Amygdala (tissue), 56 donors: ENCODE measurements at regions not wholly inside any gene's neighbourhood (a gene's known extent, or its start where the extent isn't known, plus 50 kb on each side); places are given as distances from the start of the nearest gene placed in this dataset.
"Not testable (repeated sequence)": the region's sequence is repeated elsewhere in the genome, so short reads cannot be mapped to it uniquely, and the experiment has no call there.

ENCODE experiments used
- DNase-seq, 56 donors: peaks; one replicate each; lab custom pipeline; 2025; lab: John Stamatoyannopoulos, UW

GRCh38 chr2:34294961-34295360, 695.9 kb upstream of the FAM98A start:
- DNase-seq, result no peak

- no peak for DNase-seq
Observed at GRCh38 chr2:34291076-34291475, 692.0 kb upstream of the FAM98A start.

- no peak for DNase-seq
Observed at GRCh38 chr2:34288016-34288415, 688.9 kb upstream of the FAM98A start.

- no peak for DNase-seq
Observed at GRCh38 chr2:34280606-34281005, 681.5 kb upstream of the FAM98A start.

- no peak for DNase-seq
Observed at GRCh38 chr2:34266908-34267697, 668.0 kb upstream of the FAM98A start.

- DNase-seq, result no peak
Observed at GRCh38 chr2:34261701-34262100, 662.6 kb upstream of the FAM98A start.

GRCh38 chr2:34254272-34254878, 655.3 kb upstream of the FAM98A start:
- DNase-seq, result no peak

GRCh38 chr2:34252111-34252510, 653.0 kb upstream of the FAM98A start:
- no peak for DNase-seq

- no peak for DNase-seq
Observed at GRCh38 chr2:34251578-34251977, 652.5 kb upstream of the FAM98A start.

- no peak for DNase-seq
Observed at GRCh38 chr2:34244195-34244594, 645.1 kb upstream of the FAM98A start.

- DNase-seq, result peak in 2 of 56 donors; percentile 6 to 22
Observed at GRCh38 chr2:34242763-34243123, 643.6 kb upstream of the FAM98A start.

- no peak for DNase-seq
Observed at GRCh38 chr2:34241905-34242762, 643.0 kb upstream of the FAM98A start.

GRCh38 chr2:34239511-34239910, 640.4 kb upstream of the FAM98A start:
- DNase-seq, result no peak

- no peak for DNase-seq
Observed at GRCh38 chr2:34234823-34235222, 635.7 kb upstream of the FAM98A start.

- DNase-seq, result no peak
Observed at GRCh38 chr2:34229998-34230397, 630.9 kb upstream of the FAM98A start.

- no peak for DNase-seq
Observed at GRCh38 chr2:34215174-34215573, 616.1 kb upstream of the FAM98A start.

GRCh38 chr2:34210382-34210781, 611.3 kb upstream of the FAM98A start:
- not testable (repeated sequence) for DNase-seq

- no peak for DNase-seq
Observed at GRCh38 chr2:34204560-34204959, 605.5 kb upstream of the FAM98A start.

GRCh38 chr2:34201099-34201498, 602.0 kb upstream of the FAM98A start:
- no peak for DNase-seq

- DNase-seq, result no peak
Observed at GRCh38 chr2:34199971-34200370, 600.9 kb upstream of the FAM98A start.

GRCh38 chr2:34193164-34193563, 594.1 kb upstream of the FAM98A start:
- DNase-seq, result no peak
